LNCAP (cell line): ENCODE measurements at regions not wholly inside any gene's neighbourhood (a gene's known extent, or its start where the extent isn't known, plus 50 kb on each side); places are given as distances from the start of the nearest gene placed in this dataset.

Source experiments
- TF ChIP-seq, protein P1 (sequence below): fragments of 450-650 bp; IDR thresholded peaks from 2 replicates; pipeline ENCODE4 v1.5.1; 2017; ENCODE audit warnings: mild to moderate bottlenecking

DNA sequence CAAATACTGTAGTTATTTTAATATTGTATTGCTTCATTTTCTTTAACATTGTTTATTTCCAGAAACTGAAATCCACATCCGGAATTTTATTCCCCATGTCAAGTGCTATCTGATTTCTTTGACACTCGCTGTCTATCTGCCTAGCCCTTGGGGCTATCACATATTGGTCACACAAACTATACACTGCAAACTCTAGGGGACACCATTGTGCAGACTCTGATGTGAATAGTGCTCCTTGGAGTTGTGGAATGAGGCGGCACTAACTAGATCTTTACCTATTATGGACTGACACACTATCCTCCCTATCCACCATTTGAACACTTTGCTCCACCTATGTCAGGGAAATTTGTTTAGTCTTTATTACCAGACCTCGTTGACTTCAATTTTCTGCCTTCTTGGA is 534.5 kb downstream of the GLUD2 start:
- TF ChIP-seq, protein P1, sequence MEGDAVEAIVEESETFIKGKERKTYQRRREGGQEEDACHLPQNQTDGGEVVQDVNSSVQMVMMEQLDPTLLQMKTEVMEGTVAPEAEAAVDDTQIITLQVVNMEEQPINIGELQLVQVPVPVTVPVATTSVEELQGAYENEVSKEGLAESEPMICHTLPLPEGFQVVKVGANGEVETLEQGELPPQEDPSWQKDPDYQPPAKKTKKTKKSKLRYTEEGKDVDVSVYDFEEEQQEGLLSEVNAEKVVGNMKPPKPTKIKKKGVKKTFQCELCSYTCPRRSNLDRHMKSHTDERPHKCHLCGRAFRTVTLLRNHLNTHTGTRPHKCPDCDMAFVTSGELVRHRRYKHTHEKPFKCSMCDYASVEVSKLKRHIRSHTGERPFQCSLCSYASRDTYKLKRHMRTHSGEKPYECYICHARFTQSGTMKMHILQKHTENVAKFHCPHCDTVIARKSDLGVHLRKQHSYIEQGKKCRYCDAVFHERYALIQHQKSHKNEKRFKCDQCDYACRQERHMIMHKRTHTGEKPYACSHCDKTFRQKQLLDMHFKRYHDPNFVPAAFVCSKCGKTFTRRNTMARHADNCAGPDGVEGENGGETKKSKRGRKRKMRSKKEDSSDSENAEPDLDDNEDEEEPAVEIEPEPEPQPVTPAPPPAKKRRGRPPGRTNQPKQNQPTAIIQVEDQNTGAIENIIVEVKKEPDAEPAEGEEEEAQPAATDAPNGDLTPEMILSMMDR = no peak

DNA sequence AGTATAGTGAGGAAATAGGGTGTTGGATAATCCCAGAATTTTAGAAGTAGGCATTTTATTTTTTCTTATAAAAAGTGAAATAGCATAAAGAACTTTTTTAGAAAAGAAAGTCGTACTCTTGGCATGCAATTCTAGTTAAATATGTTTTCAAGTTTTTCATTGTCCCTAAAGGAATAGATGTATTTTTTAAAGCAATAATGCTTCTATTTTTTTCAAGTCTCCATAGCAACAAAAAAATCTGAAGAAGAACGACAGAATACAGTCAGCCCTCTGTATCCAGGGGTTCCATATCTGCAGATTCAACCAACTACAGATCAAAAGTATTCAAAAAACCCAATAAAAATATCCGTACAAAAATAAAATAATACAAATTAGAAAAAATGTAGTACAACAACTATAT is 538.2 kb downstream of the GLUD2 start:
- TF ChIP-seq, protein P1 = no peak

DNA sequence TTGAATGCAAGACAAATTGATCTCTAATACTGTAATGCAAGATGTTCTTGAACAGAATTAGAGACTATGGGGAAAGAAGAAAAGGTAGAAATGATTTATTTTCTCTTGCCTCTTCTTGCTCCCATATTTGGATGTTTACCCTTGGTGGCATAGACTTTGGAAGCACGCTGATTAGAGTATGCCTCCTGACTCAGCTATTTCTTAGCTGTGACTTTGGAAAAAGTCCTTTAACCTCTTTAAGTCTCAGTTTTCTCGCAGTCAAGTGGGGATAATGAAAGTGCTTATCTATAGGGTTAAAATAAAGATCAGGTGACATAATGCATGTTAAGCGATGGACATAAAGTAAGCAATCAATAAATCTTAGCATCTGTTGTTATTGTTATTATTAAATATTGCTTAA is 545.5 kb downstream of the GLUD2 start:
- TF ChIP-seq, protein P1 = no peak

DNA sequence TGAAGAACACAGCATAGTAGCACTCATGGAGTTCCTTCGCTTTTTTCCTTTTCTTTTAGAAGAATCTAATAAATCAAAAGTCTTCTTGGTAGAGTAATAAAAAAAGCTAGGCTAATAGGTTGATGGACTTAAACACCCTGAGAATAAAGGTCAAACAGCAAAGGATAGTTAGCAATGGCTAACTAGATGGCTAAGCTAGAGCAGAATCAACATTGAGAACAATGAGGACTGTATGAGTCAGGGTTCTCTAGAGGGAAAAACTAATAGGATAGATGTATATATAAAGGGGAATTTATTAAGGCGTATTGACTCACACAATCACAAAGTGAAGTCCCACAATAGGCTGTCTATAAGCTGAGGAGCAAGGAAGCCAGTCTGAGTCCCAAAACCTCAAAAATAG is 550.9 kb downstream of the GLUD2 start:
- TF ChIP-seq, protein P1 = no peak

DNA sequence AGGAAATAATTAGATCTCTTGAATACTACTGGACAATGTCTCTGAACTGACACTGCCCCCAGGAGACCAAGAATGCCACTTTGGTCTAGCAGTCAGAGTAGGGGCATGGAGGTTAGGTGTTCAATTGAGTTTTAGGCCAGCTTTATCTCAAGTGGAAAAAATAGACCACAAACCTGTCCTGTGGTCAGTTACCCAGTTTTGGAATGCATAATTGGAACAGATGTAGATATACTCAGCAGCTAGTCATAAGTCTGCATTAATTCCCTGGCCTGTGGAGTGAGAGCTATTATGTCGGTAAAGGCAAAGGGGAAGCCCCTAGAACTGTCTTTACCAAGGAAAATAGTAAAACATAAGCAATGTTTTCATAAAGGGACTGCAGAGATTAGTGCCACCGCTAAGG is 587.7 kb downstream of the GLUD2 start:
- TF ChIP-seq, protein P1 = no peak

DNA sequence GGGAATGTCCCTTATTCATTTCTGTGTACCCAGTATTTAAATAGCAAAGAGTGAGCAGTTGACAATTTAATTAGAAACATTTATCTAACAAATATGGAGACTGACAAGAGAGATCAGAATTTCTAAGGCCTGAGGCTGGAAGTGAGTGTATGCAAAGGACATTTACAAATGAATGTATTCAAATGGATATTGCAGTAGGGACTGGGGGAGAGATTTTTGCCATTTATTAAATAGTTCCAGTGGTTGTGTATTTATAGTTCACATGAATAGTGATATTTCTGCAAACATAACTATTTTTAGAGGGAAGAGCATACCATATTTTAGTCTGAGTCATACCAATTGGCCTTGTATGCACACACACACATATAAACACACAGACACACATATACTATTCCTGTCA is 592.4 kb downstream of the GLUD2 start:
- TF ChIP-seq, protein P1 = no peak

DNA sequence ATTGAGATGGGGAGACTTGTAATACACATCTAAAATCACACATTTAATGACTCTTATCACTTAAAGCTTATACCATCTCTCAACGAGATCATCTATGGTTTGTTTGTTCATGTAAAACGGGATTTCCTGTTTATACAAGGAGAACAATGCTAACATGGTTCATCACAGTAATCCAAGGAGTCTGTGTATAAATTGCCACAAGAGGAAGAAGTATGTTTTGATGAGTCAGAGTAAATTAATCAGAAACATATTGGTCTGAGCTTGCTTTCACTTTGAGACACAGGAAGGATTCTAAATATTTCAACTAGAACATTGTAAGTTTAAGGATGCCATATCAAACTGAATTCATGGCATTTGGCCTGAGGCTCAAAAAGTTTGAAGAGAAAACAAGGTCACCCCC is 594.1 kb downstream of the GLUD2 start:
- TF ChIP-seq, protein P1 = no peak

DNA sequence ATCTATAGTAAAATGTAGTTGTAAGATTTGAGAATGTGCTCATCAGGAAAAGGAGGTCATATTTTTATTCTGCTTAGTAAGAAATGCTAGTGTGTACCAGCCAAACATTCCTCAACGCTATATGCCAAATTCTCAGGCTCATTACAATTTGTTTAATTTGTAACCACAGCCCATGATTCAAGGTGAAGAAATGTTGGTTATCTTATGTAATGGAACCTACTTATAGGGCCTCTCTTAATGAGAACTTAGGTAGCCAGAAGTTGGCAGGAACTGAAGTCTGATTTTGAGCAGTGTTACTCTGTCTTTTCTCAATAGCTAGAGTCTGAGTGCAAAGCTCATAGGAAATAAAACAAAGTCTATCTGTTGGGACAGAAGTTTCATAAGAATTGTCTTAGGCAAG is 595.0 kb downstream of the GLUD2 start:
- TF ChIP-seq, protein P1 = no peak
